Liver (tissue), 7 donors: ENCODE measurements at regions not wholly inside any gene's neighbourhood (a gene's known extent, or its start where the extent isn't known, plus 50 kb on each side); places are given as distances from the start of the nearest gene placed in this dataset.

ENCODE experiments used
- DNase-seq: peaks from one replicate; pipeline ENCODE4 v3.0.0-alpha.2; 2017; ENCODE audit warnings: low spot score
- H3K27ac ChIP-seq, 2 donors: one replicate each; pipeline ENCODE4 v1.7.0; 2013; ENCODE audit warnings: inconsistent platforms in 2 of 2, low read length in 2 of 2, control low read depth in 1 of 2, low read depth in 1 of 2, mild to moderate bottlenecking in 1 of 2
- H3K27me3 ChIP-seq, 4 donors: one replicate each; pipeline versions ENCODE4 v1.6.1 to v1.7.0; 2013; ENCODE audit warnings: low read length in 3 of 4, inconsistent platforms in 1 of 4, mild to moderate bottlenecking in 1 of 4, moderate library complexity in 1 of 4; ENCODE audit not compliant: control insufficient read depth in 4 of 4, insufficient read depth in 4 of 4
- H3K36me3 ChIP-seq, 4 donors: one replicate each; pipeline versions ENCODE4 v1.6.1 to v1.7.0; 2013; ENCODE audit warnings: low read length in 3 of 4, mild to moderate bottlenecking in 3 of 4, low read depth in 1 of 4, moderate library complexity in 1 of 4; ENCODE audit not compliant: control insufficient read depth in 4 of 4, insufficient read depth in 3 of 4
- H3K4me1 ChIP-seq, 4 donors: one replicate each; pipeline versions ENCODE4 v1.6.1 to v1.7.0; 2013; ENCODE audit warnings: low read length in 3 of 4, mild to moderate bottlenecking in 3 of 4, moderate library complexity in 1 of 4; ENCODE audit not compliant: control insufficient read depth in 4 of 4, insufficient read depth in 4 of 4
- H3K4me3 ChIP-seq, 3 donors: one replicate each; pipeline versions ENCODE4 v1.6.1 to v1.7.0; 2013; ENCODE audit warnings: low read length in 3 of 3, control low read depth in 1 of 3, low read depth in 1 of 3, mild to moderate bottlenecking in 1 of 3
- H3K9ac ChIP-seq, 2 donors: one replicate each; pipeline ENCODE4 v1.7.0; 2013; ENCODE audit warnings: low read length in 2 of 2, mild to moderate bottlenecking in 2 of 2, moderate library complexity in 2 of 2, control low read depth in 1 of 2, low read depth in 1 of 2
- H3K9me3 ChIP-seq, 4 donors: one replicate each; pipeline versions ENCODE4 v1.6.1 to v1.7.0; 2013; ENCODE audit warnings: low read length in 3 of 4; ENCODE audit not compliant: control insufficient read depth in 4 of 4
- FOXA1 ChIP-seq: IDR thresholded peaks from 2 replicates; pipeline ENCODE4 v1.6.1; 2016; ENCODE audit warnings: antibody characterized with exemption
- FOXA2 ChIP-seq: IDR thresholded peaks from 2 replicates; pipeline ENCODE4 v1.6.1; 2016; ENCODE audit warnings: antibody characterized with exemption
- GABPA ChIP-seq, 2 donors: IDR thresholded peaks in 1 of 2; conservative IDR thresholded peaks in 1 of 2; 2 replicates each; pipeline ENCODE4 v1.6.1; 2016; ENCODE audit warnings: antibody characterized with exemption in 2 of 2, mild to moderate bottlenecking in 1 of 2, moderate library complexity in 1 of 2
- HNF4A ChIP-seq, 2 donors: conservative IDR thresholded peaks; 2 replicates each; pipeline ENCODE4 v1.6.1; 2016; ENCODE audit warnings: antibody characterized with exemption in 2 of 2, mild to moderate bottlenecking in 2 of 2
- JUND ChIP-seq, 2 donors: IDR thresholded peaks; 2 replicates each; pipeline ENCODE4 v1.6.1; 2016; ENCODE audit warnings: antibody characterized with exemption in 2 of 2
- NR2F2 ChIP-seq: IDR thresholded peaks from 2 replicates; pipeline ENCODE4 v1.6.1; 2016; ENCODE audit warnings: antibody characterized with exemption
- RAD21 ChIP-seq, 2 donors: IDR thresholded peaks; 2 replicates each; pipeline ENCODE4 v1.6.1; 2016; ENCODE audit warnings: antibody characterized with exemption in 2 of 2, mild to moderate bottlenecking in 2 of 2
- RXRA ChIP-seq, 2 donors: IDR thresholded peaks; 2 replicates each; pipeline ENCODE4 v1.6.1; 2017 to 2018; ENCODE audit warnings: antibody characterized with exemption in 2 of 2, mild to moderate bottlenecking in 1 of 2
- SP1 ChIP-seq: IDR thresholded peaks from 2 replicates; pipeline ENCODE4 v1.6.1; 2018; ENCODE audit warnings: antibody characterized with exemption, mild to moderate bottlenecking
- TAF1 ChIP-seq: conservative IDR thresholded peaks from 2 replicates; pipeline ENCODE4 v1.6.1; 2016; ENCODE audit warnings: antibody characterized with exemption, mild to moderate bottlenecking
- YY1 ChIP-seq: IDR thresholded peaks from 2 replicates; pipeline ENCODE4 v1.6.1; 2016; ENCODE audit warnings: antibody characterized with exemption, mild to moderate bottlenecking
- whole genome bisulfite sequencing: extraction: QIAGEN DNeasy Blood & Tissue Kit; methylation state at CpG from one replicate; pipeline ENCODE4 v1.1.7; 2013; 5-methylcytosine and 5-hydroxymethylcytosine counted together
- TF ChIP-seq, protein P1 (sequence below): IDR thresholded peaks from 2 replicates; pipeline ENCODE4 v1.6.1; 2016; ENCODE audit warnings: antibody characterized with exemption
- TF ChIP-seq, protein P2 (sequence below): IDR thresholded peaks from 2 replicates; pipeline ENCODE4 v1.6.1; 2016; ENCODE audit warnings: antibody characterized with exemption
- TF ChIP-seq, protein P3 (sequence below): IDR thresholded peaks from 2 replicates; pipeline ENCODE4 v1.6.1; 2016; ENCODE audit warnings: antibody characterized with exemption
- donor health status: healthy.
- donor health status: healthy.
- donor health status: healthy.
- donor health status: healthy.

DNA sequence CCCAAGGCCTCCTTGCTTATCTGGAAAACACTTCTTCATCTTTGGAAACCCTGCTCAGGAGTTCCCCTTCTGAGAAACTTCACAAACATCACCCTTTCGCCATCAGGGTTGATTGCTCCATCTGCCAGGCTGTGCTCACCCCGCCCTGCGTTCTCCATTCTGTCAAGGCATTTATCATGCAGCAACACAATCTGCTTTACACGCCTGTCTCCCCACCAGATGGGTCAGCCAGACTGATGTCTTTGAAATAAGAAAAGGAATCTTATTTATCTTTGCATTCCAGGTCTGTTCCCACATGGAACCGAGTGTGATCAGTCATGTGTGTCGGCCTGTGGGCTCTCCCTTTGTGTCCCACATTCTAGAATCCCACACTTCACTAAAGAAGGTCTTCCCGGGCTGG lies 110.0 kb upstream of the ARL4C start:
- H3K27me3 ChIP-seq = no peaks in the 10 kb centered on the region
- WGBS = 90% methylated on average over 7 of the region's 7 CpGs
- H3K27ac ChIP-seq = no peak overlapping the region
- H3K9ac ChIP-seq = no peak overlapping the region
- H3K4me1 ChIP-seq = no peaks in the 10 kb centered on the region
- no peak for DNase-seq
- H3K4me3 ChIP-seq = no peak overlapping the region
- no peak for TF ChIP-seq TAF1
- no peak for TF ChIP-seq HNF4A (conservative IDR thresholded peaks at IDR 0.05)
- no peak for TF ChIP-seq FOXA2
- TF ChIP-seq JUND (IDR thresholded peaks at IDR 0.05) = no peak
- TF ChIP-seq, protein P1, sequence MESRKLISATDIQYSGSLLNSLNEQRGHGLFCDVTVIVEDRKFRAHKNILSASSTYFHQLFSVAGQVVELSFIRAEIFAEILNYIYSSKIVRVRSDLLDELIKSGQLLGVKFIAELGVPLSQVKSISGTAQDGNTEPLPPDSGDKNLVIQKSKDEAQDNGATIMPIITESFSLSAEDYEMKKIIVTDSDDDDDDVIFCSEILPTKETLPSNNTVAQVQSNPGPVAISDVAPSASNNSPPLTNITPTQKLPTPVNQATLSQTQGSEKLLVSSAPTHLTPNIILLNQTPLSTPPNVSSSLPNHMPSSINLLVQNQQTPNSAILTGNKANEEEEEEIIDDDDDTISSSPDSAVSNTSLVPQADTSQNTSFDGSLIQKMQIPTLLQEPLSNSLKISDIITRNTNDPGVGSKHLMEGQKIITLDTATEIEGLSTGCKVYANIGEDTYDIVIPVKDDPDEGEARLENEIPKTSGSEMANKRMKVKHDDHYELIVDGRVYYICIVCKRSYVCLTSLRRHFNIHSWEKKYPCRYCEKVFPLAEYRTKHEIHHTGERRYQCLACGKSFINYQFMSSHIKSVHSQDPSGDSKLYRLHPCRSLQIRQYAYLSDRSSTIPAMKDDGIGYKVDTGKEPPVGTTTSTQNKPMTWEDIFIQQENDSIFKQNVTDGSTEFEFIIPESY = no peak
- TF ChIP-seq, protein P2, sequence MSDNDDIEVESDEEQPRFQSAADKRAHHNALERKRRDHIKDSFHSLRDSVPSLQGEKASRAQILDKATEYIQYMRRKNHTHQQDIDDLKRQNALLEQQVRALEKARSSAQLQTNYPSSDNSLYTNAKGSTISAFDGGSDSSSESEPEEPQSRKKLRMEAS = no peak
- no peak for TF ChIP-seq NR2F2
- no peak for TF ChIP-seq FOXA1
- no peak for TF ChIP-seq RXRA (IDR thresholded peaks at IDR 0.05)
- TF ChIP-seq, protein P3, sequence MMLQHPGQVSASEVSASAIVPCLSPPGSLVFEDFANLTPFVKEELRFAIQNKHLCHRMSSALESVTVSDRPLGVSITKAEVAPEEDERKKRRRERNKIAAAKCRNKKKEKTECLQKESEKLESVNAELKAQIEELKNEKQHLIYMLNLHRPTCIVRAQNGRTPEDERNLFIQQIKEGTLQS = no peak
- TF ChIP-seq RAD21 (IDR thresholded peaks at IDR 0.05) = no peak
- no peak for TF ChIP-seq YY1
- H3K9me3 ChIP-seq = no peaks in the 10 kb centered on the region
- no peaks in the 10 kb centered on the region for H3K36me3 ChIP-seq

DNA sequence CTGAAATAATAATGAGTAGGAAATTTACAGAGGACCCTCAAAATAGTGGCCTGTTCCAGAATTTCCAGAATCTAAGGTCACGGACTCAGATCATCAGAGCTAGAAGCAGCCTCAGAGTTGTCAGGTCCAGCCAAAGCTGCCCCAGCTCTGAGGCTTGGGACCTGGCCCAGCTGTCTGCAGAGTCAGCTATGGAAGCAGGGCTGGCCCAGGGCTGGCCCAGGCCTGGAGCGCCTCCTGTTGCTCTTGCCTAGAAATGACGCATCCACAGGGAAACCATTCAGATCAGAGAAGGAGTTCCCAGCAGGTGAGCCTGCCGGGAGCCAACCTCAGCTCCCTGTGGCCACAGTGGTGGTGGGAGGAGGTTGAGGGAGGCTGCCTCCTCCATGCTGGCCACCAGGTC lies 106.7 kb upstream of the ARL4C start:
- Histone ChIP-seq H3K27ac (no peak overlapping the region), H3K9me3 (no peaks in the 10 kb centered on the region), H3K36me3 (no peaks in the 10 kb centered on the region), H3K9ac (no peak overlapping the region), H3K4me3 (no peak overlapping the region), H3K4me1 (no peaks in the 10 kb centered on the region), H3K27me3 (no peaks in the 10 kb centered on the region)
- TF ChIP-seq, protein P1 = no peak
- TF ChIP-seq GABPA (IDR thresholded peaks at IDR 0.05 in 1 of 2, conservative IDR thresholded peaks at IDR 0.05 in 1 of 2) = no peak
- TF ChIP-seq NR2F2 = no peak
- TF ChIP-seq FOXA1 = no peak
- TF ChIP-seq TAF1 = no peak
- no peak for TF ChIP-seq SP1
- 98% methylated on average over 4 of the region's 4 CpGs for WGBS
- DNase-seq = no peak

DNA sequence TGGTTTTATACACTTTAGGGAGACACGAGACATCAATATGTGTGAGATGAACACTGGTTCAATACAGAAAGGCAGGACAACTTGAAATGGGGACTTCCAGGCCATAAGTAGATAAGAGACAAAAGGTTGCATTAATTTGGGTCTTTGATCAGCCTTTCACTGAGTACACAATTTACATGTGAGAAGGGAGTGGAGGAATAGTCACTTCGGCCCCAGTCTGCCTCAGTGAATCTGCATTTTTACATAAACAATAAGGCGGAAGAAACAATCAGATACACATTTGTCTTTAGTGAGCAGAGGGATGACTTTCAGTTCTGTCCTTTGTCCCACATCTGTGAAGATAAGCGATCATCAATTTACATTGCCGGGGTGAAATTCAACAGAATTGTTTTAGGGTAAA lies 104.3 kb upstream of the ARL4C start:
- H3K9ac ChIP-seq = no peak overlapping the region
- DNase-seq = no peak
- H3K36me3 ChIP-seq = no peaks in the 10 kb centered on the region
- no peaks in the 10 kb centered on the region for H3K27me3 ChIP-seq
- TF ChIP-seq NR2F2 = no peak
- TF ChIP-seq, protein P3 = no peak
- no peaks in the 10 kb centered on the region for H3K4me1 ChIP-seq
- 94% methylated on average over 5 of the region's 5 CpGs for WGBS
- H3K27ac ChIP-seq = no peak overlapping the region
- H3K9me3 ChIP-seq = no peaks in the 10 kb centered on the region
- H3K4me3 ChIP-seq = no peak overlapping the region
